Type B pancreatic cell (in vitro differentiated cells): ENCODE measurements at regions not wholly inside any gene's neighbourhood (a gene's known extent, or its start where the extent isn't known, plus 50 kb on each side); places are given as distances from the start of the nearest gene placed in this dataset.
A peak's percentile ranks its signal among the peaks of the same experiment; 100 is the strongest.
"Not testable (repeated sequence)": the region's sequence is repeated elsewhere in the genome, so short reads cannot be mapped to it uniquely, and the experiment has no call there.

ENCODE experiments used
- DNase-seq: peaks from one replicate; pipeline ENCODE4 v3.0.0; 2021; ENCODE audit warnings: mixed read lengths; ENCODE audit not compliant: unreplicated experiment; ENCODE audit errors: extremely low spot score
- H3K27ac Mint-ChIP-seq: 2 replicates; pipeline ENCODE4 v1.8.0; 2021; ENCODE audit warnings: mild to moderate bottlenecking, mixed read lengths
- H3K27me3 Mint-ChIP-seq: 2 replicates; pipeline ENCODE4 v1.8.0; 2021; ENCODE audit warnings: mixed read lengths
- H3K36me3 Mint-ChIP-seq: 2 replicates; pipeline ENCODE4 v1.8.0; 2021; ENCODE audit warnings: mixed read lengths
- H3K4me1 Mint-ChIP-seq: one replicate; pipeline ENCODE4 v1.8.0; 2021; ENCODE audit warnings: mixed read lengths; ENCODE audit not compliant: unreplicated experiment
- H3K4me3 Mint-ChIP-seq: 2 replicates; pipeline ENCODE4 v1.8.0; 2021; ENCODE audit warnings: mild to moderate bottlenecking, mixed read lengths
- H3K9me3 Mint-ChIP-seq: 2 replicates; pipeline ENCODE4 v1.8.0; 2021; ENCODE audit warnings: mixed read lengths
- CTCF ChIP-seq: fragments of 200-600 bp; sonication (generic); conservative IDR thresholded peaks from 2 replicates; pipeline ENCODE4 v1.5.0; 2021; ENCODE audit warnings: antibody characterized with exemption, mild to moderate bottlenecking

- not testable (repeated sequence) for H3K27ac Mint-ChIP-seq, H3K36me3 Mint-ChIP-seq, H3K27me3 Mint-ChIP-seq, H3K4me1 Mint-ChIP-seq, H3K4me3 Mint-ChIP-seq, DNase-seq, H3K9me3 Mint-ChIP-seq
Observed at GRCh38 chr1:120357046-120357445, 57.8 kb upstream of the NBPF8 start.

GRCh38 chr1:120356170-120356569, 58.7 kb upstream of the NBPF8 start:
- H3K27ac Mint-ChIP-seq, H3K27me3 Mint-ChIP-seq, H3K9me3 Mint-ChIP-seq, DNase-seq, H3K4me1 Mint-ChIP-seq, H3K36me3 Mint-ChIP-seq, H3K4me3 Mint-ChIP-seq: not testable (repeated sequence)
- peak; percentile 29 for TF ChIP-seq CTCF

GRCh38 chr1:120354618-120355184, 60.1 kb upstream of the NBPF8 start:
- H3K9me3 Mint-ChIP-seq, H3K27me3 Mint-ChIP-seq, H3K36me3 Mint-ChIP-seq, H3K4me1 Mint-ChIP-seq: not testable (repeated sequence)
- H3K27ac Mint-ChIP-seq = peak overlapping the region; percentile 98
- peak overlapping the region; percentile 90 for H3K4me3 Mint-ChIP-seq
- peak; percentile 67 for DNase-seq

- Mint-ChIP-seq H3K4me3 (peak overlapping the region; percentile 72), H3K27ac (peak overlapping the region; percentile 74)
- H3K36me3 Mint-ChIP-seq, H3K27me3 Mint-ChIP-seq, DNase-seq, H3K9me3 Mint-ChIP-seq, H3K4me1 Mint-ChIP-seq: not testable (repeated sequence)
Observed at GRCh38 chr1:120342231-120343073, 72.4 kb upstream of the NBPF8 start.

GRCh38 chr1:120341756-120342155, 73.1 kb upstream of the NBPF8 start:
- peak overlapping the region; percentile 79 for H3K4me3 Mint-ChIP-seq
- not testable (repeated sequence) for H3K36me3 Mint-ChIP-seq, H3K4me1 Mint-ChIP-seq, DNase-seq, H3K27me3 Mint-ChIP-seq, H3K9me3 Mint-ChIP-seq, H3K27ac Mint-ChIP-seq

- H3K4me3 Mint-ChIP-seq = peak overlapping the region; percentile 41
- not testable (repeated sequence) for H3K9me3 Mint-ChIP-seq, H3K27me3 Mint-ChIP-seq, H3K4me1 Mint-ChIP-seq, DNase-seq, H3K27ac Mint-ChIP-seq, H3K36me3 Mint-ChIP-seq
Observed at GRCh38 chr1:120340838-120341751, 73.7 kb upstream of the NBPF8 start.

GRCh38 chr1:120315738-120316137, 99.1 kb upstream of the NBPF8 start:
- H3K27me3 Mint-ChIP-seq, H3K4me3 Mint-ChIP-seq, H3K9me3 Mint-ChIP-seq, DNase-seq, H3K36me3 Mint-ChIP-seq, H3K4me1 Mint-ChIP-seq, H3K27ac Mint-ChIP-seq: not testable (repeated sequence)

- not testable (repeated sequence) for H3K9me3 Mint-ChIP-seq, H3K4me3 Mint-ChIP-seq, H3K4me1 Mint-ChIP-seq, H3K36me3 Mint-ChIP-seq, DNase-seq, H3K27me3 Mint-ChIP-seq, H3K27ac Mint-ChIP-seq
Observed at GRCh38 chr1:120311930-120312329, 102.9 kb upstream of the NBPF8 start.

- H3K27ac Mint-ChIP-seq, H3K4me3 Mint-ChIP-seq, H3K36me3 Mint-ChIP-seq, H3K9me3 Mint-ChIP-seq, H3K4me1 Mint-ChIP-seq, H3K27me3 Mint-ChIP-seq, DNase-seq: not testable (repeated sequence)
Observed at GRCh38 chr1:120308940-120309578, 105.8 kb upstream of the NBPF8 start.

GRCh38 chr1:120305046-120305445, 109.8 kb upstream of the NBPF8 start:
- H3K27me3 Mint-ChIP-seq, H3K27ac Mint-ChIP-seq, DNase-seq, H3K9me3 Mint-ChIP-seq, H3K36me3 Mint-ChIP-seq, H3K4me3 Mint-ChIP-seq, H3K4me1 Mint-ChIP-seq: not testable (repeated sequence)

GRCh38 chr1:120304341-120304740, 110.5 kb upstream of the NBPF8 start:
- H3K27ac Mint-ChIP-seq, H3K4me3 Mint-ChIP-seq, H3K36me3 Mint-ChIP-seq, H3K9me3 Mint-ChIP-seq, H3K27me3 Mint-ChIP-seq, DNase-seq, H3K4me1 Mint-ChIP-seq: not testable (repeated sequence)

- not testable (repeated sequence) for H3K9me3 Mint-ChIP-seq, H3K27ac Mint-ChIP-seq, H3K27me3 Mint-ChIP-seq, H3K4me3 Mint-ChIP-seq, H3K4me1 Mint-ChIP-seq, H3K36me3 Mint-ChIP-seq, DNase-seq
Observed at GRCh38 chr1:120299433-120300057, 115.3 kb upstream of the NBPF8 start.
